ENCODE measurements at regions not wholly inside any gene's neighbourhood (a gene's known extent, or its start where the extent isn't known, plus 50 kb on each side); places are given as distances from the start of the nearest gene placed in this dataset.

GRCh38 chr1:30291526-30291925, 431.9 kb downstream of the MATN1 start (continued):
- TF ChIP-seq SRF (IDR thresholded peaks at IDR 0.05; ENCODE audit: low read depth) = no peak
- TF ChIP-seq FOSL1 (IDR thresholded peaks at IDR 0.05; ENCODE audit: low read depth) = no peak
- TF ChIP-seq YY1 (IDR thresholded peaks at IDR 0.05; ENCODE audit: extremely low read depth, insufficient replicate concordance, low read depth, low read length) = no peak
- TF ChIP-seq ZFX (IDR thresholded peaks at IDR 0.05) = no peak
- TF ChIP-seq SP1 (IDR thresholded peaks at IDR 0.05; ENCODE audit: low read depth) = no peak
- TF ChIP-seq EZH2phosphoT487 (IDR thresholded peaks at IDR 0.05; ENCODE audit: borderline replicate concordance) = no peak
- TF ChIP-seq, protein P1, sequence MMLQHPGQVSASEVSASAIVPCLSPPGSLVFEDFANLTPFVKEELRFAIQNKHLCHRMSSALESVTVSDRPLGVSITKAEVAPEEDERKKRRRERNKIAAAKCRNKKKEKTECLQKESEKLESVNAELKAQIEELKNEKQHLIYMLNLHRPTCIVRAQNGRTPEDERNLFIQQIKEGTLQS (IDR thresholded peaks at IDR 0.05) = no peak
- no peak for TF ChIP-seq EZH2 (IDR thresholded peaks at IDR 0.05)
- TF ChIP-seq POLR2AphosphoS5 (IDR thresholded peaks at IDR 0.05; ENCODE audit: low read depth, low read length) = no peak

- TF ChIP-seq ELF1 (IDR thresholded peaks at IDR 0.05; ENCODE audit: borderline replicate concordance, low read depth) = no peak
- TF ChIP-seq, protein P1 (IDR thresholded peaks at IDR 0.05) = no peak
- no peak for TF ChIP-seq ZBTB33 (IDR thresholded peaks at IDR 0.05; ENCODE audit: extremely low read depth, insufficient replicate concordance, low read length)
- no peak for TF ChIP-seq SIN3A (IDR thresholded peaks at IDR 0.05; ENCODE audit: low read depth)
- ChIA-PET RAD21 (ENCODE audit: low non-redundant PET in 1 of 2, low total read pairs in 2 of 2, uncharacterized antibody in 2 of 2, unreplicated experiment in 2 of 2) (no interaction called here), CTCF (interaction anchor here (2.0 kb wide), 1 partner anchor 90 kb away, joined by 5 read pairs; no protein-coding TSS in a partner anchor), POLR2A (no interaction called here)
- H3K4me3 ChIP-seq (replicated peaks in 1 of 2; ENCODE audit: low read depth in 1 of 2, low read length in 2 of 2) = no peak overlapping the region
- H3K27me3 ChIP-seq (ENCODE audit: insufficient read depth, low read length) = peaks cover 56% of the 10 kb centered on the region
- H3K4me2 ChIP-seq (ENCODE audit: low read length) = no peak overlapping the region
- no peaks in the 10 kb centered on the region for H3K9me2 ChIP-seq (ENCODE audit: insufficient read depth)
- no peak overlapping the region for H3K9ac ChIP-seq (ENCODE audit: low read length)
- no peaks in the 10 kb centered on the region for H3K79me2 ChIP-seq (ENCODE audit: insufficient read depth, low read length)
- no peak for DNase-seq (ENCODE audit: low read depth, low spot score)
- H3K9me3 ChIP-seq (ENCODE audit: control insufficient read depth in 1 of 2, insufficient read depth in 1 of 2, low read depth in 1 of 2, low read length in 2 of 2) = no peaks in the 10 kb centered on the region
- no peak overlapping the region for H3K27ac ChIP-seq (ENCODE audit: low read depth, low read length)
- H2AFZ ChIP-seq (ENCODE audit: low read depth, low read length, poor library complexity, severe bottlenecking) = no peak overlapping the region
- H3K4me1 ChIP-seq (ENCODE audit: control insufficient read depth in 1 of 2, insufficient read depth in 2 of 2, low read length in 2 of 2) = no peaks in the 10 kb centered on the region
- intact Hi-C loops (cut with micrococcal nuclease) = no loop called here
- no TSS peak for BruUV-seq (replicated peaks)
- H3K36me3 ChIP-seq (ENCODE audit: control insufficient read depth in 1 of 2, insufficient read depth in 2 of 2, low read length in 2 of 2) = no peaks in the 10 kb centered on the region
- ATAC-seq = no peak
- no peaks in the 10 kb centered on the region for H4K20me1 ChIP-seq (ENCODE audit: insufficient read depth)
These were observed 432.8 kb downstream of the MATN1 start for GRCh38 chr1:30290581-30290980.

Measured in HCT116 (cell line).